SK-N-MC (cell line): ENCODE measurements at regions not wholly inside any gene's neighbourhood (a gene's known extent, or its start where the extent isn't known, plus 50 kb on each side); places are given as distances from the start of the nearest gene placed in this dataset.

Source experiments
- DNase-seq: peaks from one replicate; pipeline ENCODE4 v3.0.0-alpha.2; 2011; ENCODE audit warnings: low read depth, low spot score
- H3K27ac ChIP-seq: fragments of 200-600 bp; sonication (generic); 2 replicates; pipeline ENCODE4 v1.5.1; 2016; ENCODE audit warnings: mixed run types
- H3K36me3 ChIP-seq: fragments of 200-600 bp; sonication (generic); 2 replicates; pipeline ENCODE4 v1.6.1; 2017; ENCODE audit warnings: antibody characterized with exemption, low read length, mixed read lengths; ENCODE audit not compliant: insufficient read depth
- H3K4me3 ChIP-seq: fragments of 200-600 bp; sonication (generic); 2 replicates; pipeline ENCODE4 v1.5.1; 2016
- H3K9ac ChIP-seq: fragments of 200-600 bp; sonication (generic); 2 replicates; pipeline ENCODE4 v1.8.0; 2017; ENCODE audit warnings: mixed run types, mixed read lengths; ENCODE audit not compliant: insufficient read length
- H3K9me3 ChIP-seq: fragments of 200-600 bp; sonication (generic); 2 replicates; pipeline ENCODE4 v1.6.1; 2017; ENCODE audit warnings: low read depth, mild to moderate bottlenecking, antibody characterized with exemption, low read length, moderate library complexity, mixed read lengths
- EZH2 ChIP-seq: fragments of 200-600 bp; sonication (generic); IDR thresholded peaks from one replicate; pipeline ENCODE4 v1.6.1; 2017; ENCODE audit warnings: antibody characterized with exemption
- FOXP2 ChIP-seq: optimal IDR thresholded peaks from 2 replicates; pipeline ENCODE3; 2011; ENCODE audit warnings: mild to moderate bottlenecking, moderate library complexity; ENCODE audit not compliant: insufficient read depth; ENCODE audit errors: extremely low read length, control extremely low read depth
- POLR2AphosphoS5 ChIP-seq: IDR thresholded peaks from 2 replicates; pipeline ENCODE4 v1.6.1; 2012; ENCODE audit warnings: mild to moderate bottlenecking, low read depth, low read length, borderline replicate concordance

DNA sequence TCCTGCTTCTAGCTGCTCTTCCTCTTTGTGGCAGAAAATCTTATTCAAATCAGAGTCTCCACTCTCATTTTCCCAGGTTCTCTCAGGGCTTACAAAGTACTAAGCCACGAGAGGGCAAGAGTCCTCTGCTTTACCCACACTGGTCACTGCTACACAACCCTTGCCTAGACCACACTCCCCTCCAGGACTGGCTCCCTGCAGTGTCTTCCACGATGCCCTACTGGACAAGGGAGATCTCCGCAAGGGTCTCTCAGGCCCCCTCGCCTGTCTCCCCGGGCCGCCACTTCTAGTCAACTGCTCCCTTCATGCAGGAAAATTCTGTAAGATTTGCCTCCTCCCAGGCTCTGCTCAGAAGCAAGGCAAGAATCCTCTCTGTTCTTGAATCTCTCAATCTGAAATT, 319.6 kb downstream of the RRAGC start:
- no peak overlapping the region for H3K4me3 ChIP-seq
- TF ChIP-seq POLR2AphosphoS5 (no peak), EZH2 (no peak)
- H3K27ac ChIP-seq = no peak overlapping the region
- H3K9me3 ChIP-seq = no peaks in the 10 kb centered on the region
- H3K9ac ChIP-seq = no peak overlapping the region
- no peak for DNase-seq
- H3K36me3 ChIP-seq = no peaks in the 10 kb centered on the region

- DNase-seq = no peak
- H3K9ac ChIP-seq = no peak overlapping the region
- H3K9me3 ChIP-seq = no peaks in the 10 kb centered on the region
- H3K36me3 ChIP-seq = no peaks in the 10 kb centered on the region
- H3K27ac ChIP-seq = no peak overlapping the region
- no peak overlapping the region for H3K4me3 ChIP-seq
- TF ChIP-seq EZH2 = no peak
- no peak for TF ChIP-seq FOXP2
- no peak for TF ChIP-seq POLR2AphosphoS5
Observed at GRCh38 chr1:38538834-38539233, 320.7 kb downstream of the RRAGC start.

DNA sequence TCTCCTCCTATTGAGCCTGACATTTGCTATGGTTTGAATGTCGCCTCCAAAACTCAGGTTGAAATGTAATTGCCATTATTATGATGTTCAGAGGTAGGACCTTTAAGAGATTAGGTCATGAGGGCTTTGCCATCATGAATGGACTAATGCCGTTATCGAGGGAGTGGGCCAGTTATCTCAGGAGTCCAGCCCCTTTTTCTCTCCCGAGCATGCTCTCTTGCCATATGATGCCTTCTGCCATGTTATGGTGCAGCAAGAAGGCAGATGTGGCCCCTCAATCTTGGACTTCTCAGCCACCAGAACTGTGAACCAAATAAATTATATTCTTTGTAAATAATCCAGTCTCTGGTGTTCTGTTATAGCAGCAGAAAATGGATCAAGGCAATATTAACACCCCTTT, 323.5 kb downstream of the RRAGC start:
- Histone ChIP-seq H3K9me3 (no peaks in the 10 kb centered on the region), H3K9ac (no peak overlapping the region), H3K36me3 (no peaks in the 10 kb centered on the region), H3K27ac (no peak overlapping the region), H3K4me3 (no peak overlapping the region)
- no peak for DNase-seq
- TF ChIP-seq POLR2AphosphoS5 = no peak
- no peak for TF ChIP-seq EZH2
- TF ChIP-seq FOXP2 = no peak

- no peak for DNase-seq
- Histone ChIP-seq H3K4me3 (no peak overlapping the region), H3K9me3 (no peaks in the 10 kb centered on the region), H3K27ac (no peak overlapping the region), H3K36me3 (no peaks in the 10 kb centered on the region), H3K9ac (no peak overlapping the region)
- TF ChIP-seq FOXP2 (no peak), EZH2 (no peak), POLR2AphosphoS5 (no peak)
Observed at GRCh38 chr1:38534473-38534823, 325.1 kb downstream of the RRAGC start.

- no peaks in the 10 kb centered on the region for H3K36me3 ChIP-seq
- TF ChIP-seq EZH2 (no peak), FOXP2 (no peak), POLR2AphosphoS5 (no peak)
- H3K4me3 ChIP-seq = no peak overlapping the region
- DNase-seq = no peak
- no peak overlapping the region for H3K27ac ChIP-seq
- H3K9ac ChIP-seq = no peak overlapping the region
- H3K9me3 ChIP-seq = no peaks in the 10 kb centered on the region
Observed at GRCh38 chr1:38533772-38534472, 325.6 kb downstream of the RRAGC start.

- Histone ChIP-seq H3K4me3 (no peak overlapping the region), H3K36me3 (no peaks in the 10 kb centered on the region), H3K9ac (no peak overlapping the region), H3K27ac (no peak overlapping the region), H3K9me3 (no peaks in the 10 kb centered on the region)
- no peak for TF ChIP-seq POLR2AphosphoS5
- no peak for TF ChIP-seq FOXP2
- TF ChIP-seq EZH2 = no peak
- no peak for DNase-seq
Observed at GRCh38 chr1:38530957-38531356, 328.6 kb downstream of the RRAGC start.

- TF ChIP-seq POLR2AphosphoS5 (no peak), FOXP2 (no peak), EZH2 (no peak)
- DNase-seq = no peak
- Histone ChIP-seq H3K9me3 (no peaks in the 10 kb centered on the region), H3K27ac (no peak overlapping the region), H3K9ac (no peak overlapping the region), H3K4me3 (no peak overlapping the region), H3K36me3 (no peaks in the 10 kb centered on the region)
Observed at GRCh38 chr1:38529946-38530345, 329.6 kb downstream of the RRAGC start.

DNA sequence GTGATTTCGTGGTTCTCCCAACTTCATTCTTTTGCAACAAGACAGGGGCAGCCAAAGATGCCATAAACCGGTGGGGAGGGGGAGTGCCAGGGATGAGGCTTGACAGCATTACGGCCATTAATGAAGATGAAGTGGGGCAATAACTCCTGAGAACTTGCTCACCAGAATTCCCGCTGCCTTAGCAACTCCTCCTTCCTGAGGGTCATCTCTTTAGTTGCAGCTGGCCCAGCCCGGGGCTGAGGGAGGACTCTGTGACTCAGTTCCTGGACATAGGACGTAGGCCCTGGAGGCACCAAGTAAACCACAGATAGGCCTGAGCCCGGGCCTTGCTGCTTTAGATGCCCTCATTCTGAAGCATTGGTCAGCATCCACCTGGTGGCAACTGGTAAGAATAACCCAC, 330.2 kb downstream of the RRAGC start:
- no peak for DNase-seq
- no peak overlapping the region for H3K4me3 ChIP-seq

DNA sequence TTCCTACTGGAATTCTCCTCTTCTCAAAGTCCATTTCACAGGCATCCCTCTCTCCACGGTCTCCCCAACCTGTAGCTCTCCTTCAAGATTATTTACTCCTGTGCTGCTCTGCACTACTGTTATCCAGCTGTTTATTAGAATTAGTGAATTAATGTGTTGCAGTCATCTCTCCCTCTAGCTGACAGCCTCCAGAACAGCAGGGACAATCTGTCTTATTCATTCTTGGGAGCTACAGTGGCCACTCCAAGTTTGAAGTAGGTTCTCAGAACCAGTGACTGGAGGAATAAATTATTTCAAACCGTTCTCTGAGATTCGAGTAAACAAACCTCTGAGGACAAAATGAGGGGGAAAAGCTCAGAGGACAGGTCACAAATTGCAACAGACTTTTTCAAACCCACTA, 330.9 kb downstream of the RRAGC start:
- Histone ChIP-seq H3K9me3 (no peaks in the 10 kb centered on the region), H3K9ac (no peak overlapping the region), H3K27ac (no peak overlapping the region), H3K4me3 (no peak overlapping the region), H3K36me3 (no peaks in the 10 kb centered on the region)
- TF ChIP-seq EZH2 (no peak), FOXP2 (no peak)
- DNase-seq = no peak

More for the DNA sequence above, 330.2 kb downstream of the RRAGC start:
- TF ChIP-seq FOXP2 = no peak
- TF ChIP-seq EZH2 = no peak
- TF ChIP-seq POLR2AphosphoS5 = no peak
- H3K9me3 ChIP-seq = no peaks in the 10 kb centered on the region
- H3K27ac ChIP-seq = no peak overlapping the region
- no peaks in the 10 kb centered on the region for H3K36me3 ChIP-seq
- H3K9ac ChIP-seq = no peak overlapping the region

DNA sequence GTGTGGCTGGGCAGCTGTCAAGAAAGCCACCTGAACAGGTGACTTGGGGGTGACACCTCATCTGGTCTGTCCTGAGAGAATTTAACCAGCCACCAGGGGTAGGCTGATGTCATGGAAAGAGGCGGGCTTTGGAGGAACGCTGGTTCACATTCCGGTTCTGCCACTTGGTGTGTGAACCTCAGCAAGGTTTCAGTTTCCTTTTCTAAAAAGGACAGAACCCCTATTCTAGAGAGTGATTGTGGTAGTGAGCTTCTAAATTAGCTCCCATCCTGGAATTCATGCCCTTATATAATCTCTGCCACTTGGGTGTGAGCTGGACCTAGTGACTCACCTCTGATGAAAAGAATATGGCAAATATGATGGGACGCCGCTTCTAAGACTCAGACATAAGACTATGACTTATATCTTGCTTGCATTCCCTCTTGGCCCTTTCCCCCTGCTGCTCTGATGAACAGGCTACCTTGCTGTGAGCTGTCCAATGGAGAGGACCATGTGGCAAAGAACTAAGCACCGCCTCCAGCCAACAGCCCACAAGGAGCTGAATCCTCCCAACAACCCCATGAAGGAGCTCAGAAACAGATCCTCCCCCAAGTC, 332.1 kb downstream of the RRAGC start:
- DNase-seq = no peak
- no peak overlapping the region for H3K9ac ChIP-seq
- no peaks in the 10 kb centered on the region for H3K9me3 ChIP-seq
- no peak overlapping the region for H3K27ac ChIP-seq
- no peaks in the 10 kb centered on the region for H3K36me3 ChIP-seq
- TF ChIP-seq EZH2 (no peak), FOXP2 (no peak), POLR2AphosphoS5 (no peak)
- H3K4me3 ChIP-seq = no peak overlapping the region
